Endothelial cell of umbilical vein (primary cell): ENCODE measurements at regions not wholly inside any gene's neighbourhood (a gene's known extent, or its start where the extent isn't known, plus 50 kb on each side); places are given as distances from the start of the nearest gene placed in this dataset.

Experiments used
- BruUV-seq: library from RNA; stranded (reverse); fragments of 400-500 nt; replicated peaks from 2 replicates; lab custom pipeline; 2021; lab: Mats Ljungman, UMichigan
- CTCF ChIA-PET: fragments of 300-600, 350-600 bp; sonication (Branson Sonifier 250); formaldehyde crosslinking; loops from one replicate; lab custom pipeline; 2021; ENCODE audit warnings: antibody characterized with exemption, inconsistent platforms; lab: Charles Lee
- POLR2A ChIA-PET: fragments of 300-600, 350-600 bp; sonication (Branson Sonifier 250); formaldehyde crosslinking; loops from one replicate; lab custom pipeline; 2021; ENCODE audit warnings: antibody characterized with exemption, inconsistent platforms; lab: Charles Lee
- DNase-seq: peaks from one replicate; pipeline ENCODE4 v3.0.0-alpha.2; 2011; ENCODE audit warnings: low read depth, low spot score
- FAIRE-seq: peaks from 2 replicates; lab custom pipeline; 2011; peaks lifted over from hg19 to GRCh38; lab: Jason Lieb, UNC
- H2AFZ ChIP-seq: 2 replicates; pipeline ENCODE4 v1.6.0; 2012; ENCODE audit warnings: low read depth, low read length, control low read depth, inconsistent platforms
- H3K27ac ChIP-seq: 2 replicates; pipeline ENCODE4 v1.5.1; 2011; ENCODE audit warnings: low read depth, mild to moderate bottlenecking, control low read depth, low read length, moderate library complexity; ENCODE audit not compliant: insufficient read depth
- H3K27me3 ChIP-seq, 2 experiments: 2 replicates each; pipeline versions ENCODE4 v1.6.0 to v1.6.1; 2011; ENCODE audit warnings: low read length in 2 of 2, mixed read lengths in 1 of 2; ENCODE audit not compliant: control insufficient read depth in 2 of 2, insufficient read depth in 2 of 2
- H3K36me3 ChIP-seq, 2 experiments: 2 replicates in 1 of 2; 3 replicates in 1 of 2; pipeline ENCODE4 v1.5.1; 2011; ENCODE audit warnings: low read length in 2 of 2, mild to moderate bottlenecking in 1 of 2, moderate library complexity in 1 of 2; ENCODE audit not compliant: control insufficient read depth in 2 of 2, insufficient read depth in 2 of 2; ENCODE audit errors: extremely low read depth in 1 of 2
- H3K4me1 ChIP-seq: 3 replicates; pipeline ENCODE4 v1.5.1; 2011; ENCODE audit warnings: mild to moderate bottlenecking, low read length; ENCODE audit not compliant: control insufficient read depth, insufficient read depth; ENCODE audit errors: extremely low read depth
- H3K4me2 ChIP-seq: 2 replicates; pipeline ENCODE4 v1.6.1; 2011; ENCODE audit warnings: low read length, control low read depth, mixed read lengths; ENCODE audit not compliant: insufficient read depth
- H3K4me3 ChIP-seq, 3 experiments: fragments of 200-600 bp in 1 of 3; sonication (generic), shearing (Covaris generic) in 1 of 3; replicated peaks in 1 of 3; 2 replicates each; pipeline ENCODE4 v1.5.1; 2011 to 2016; ENCODE audit warnings: control low read depth in 3 of 3, low read length in 3 of 3, mild to moderate bottlenecking in 2 of 3, inconsistent platforms in 1 of 3, low read depth in 1 of 3, moderate library complexity in 1 of 3; ENCODE audit not compliant: insufficient read depth in 1 of 3
- H3K79me2 ChIP-seq: 2 replicates; pipeline ENCODE4 v1.6.0; 2012; ENCODE audit warnings: low read length, inconsistent platforms; ENCODE audit not compliant: control insufficient read depth, insufficient read depth
- H3K9ac ChIP-seq: replicated peaks from 2 replicates; pipeline ENCODE3; 2011; ENCODE audit warnings: low read length, control low read depth; ENCODE audit not compliant: insufficient read depth; ENCODE audit errors: extremely low read depth
- H3K9me1 ChIP-seq: replicated peaks from 3 replicates; pipeline ENCODE4 v1.6.0; 2011; ENCODE audit warnings: mild to moderate bottlenecking, low read length; ENCODE audit not compliant: control insufficient read depth, insufficient read depth; ENCODE audit errors: extremely low read depth
- H3K9me3 ChIP-seq: replicated peaks from 2 replicates; pipeline ENCODE4 v1.5.1; 2012; ENCODE audit warnings: low read length, inconsistent platforms; ENCODE audit not compliant: control insufficient read depth, insufficient read depth
- H4K20me1 ChIP-seq: replicated peaks from 2 replicates; pipeline ENCODE3; 2011; ENCODE audit warnings: mild to moderate bottlenecking, low read length; ENCODE audit not compliant: control insufficient read depth, insufficient read depth; ENCODE audit errors: extremely low read depth
- CTCF ChIP-seq, 2 donors: IDR thresholded peaks; 1 replicate in 1 of 2; 2 replicates in 1 of 2; pipeline ENCODE4 v1.5.1; 2011; ENCODE audit warnings: low read length in 2 of 2, mild to moderate bottlenecking in 2 of 2, moderate library complexity in 2 of 2, control low read depth in 1 of 2, inconsistent platforms in 1 of 2, low read depth in 1 of 2; ENCODE audit not compliant: insufficient read depth in 1 of 2; ENCODE audit errors: extremely low read depth in 1 of 2
- EZH2 ChIP-seq: IDR thresholded peaks from 2 replicates; pipeline ENCODE4 v1.6.1; 2012; ENCODE audit warnings: borderline replicate concordance, low read depth, mild to moderate bottlenecking, moderate library complexity, low read length, inconsistent platforms; ENCODE audit not compliant: severe bottlenecking
- FOS ChIP-seq: IDR thresholded peaks from 2 replicates; pipeline ENCODE4 v1.6.1; 2011; ENCODE audit warnings: mild to moderate bottlenecking, low read length, moderate library complexity, borderline replicate concordance; ENCODE audit not compliant: insufficient read depth
- GATA2 ChIP-seq: IDR thresholded peaks from 2 replicates; pipeline ENCODE4 v1.7.0; 2011; ENCODE audit warnings: low read depth, mild to moderate bottlenecking, moderate library complexity, mixed read lengths, low read length; ENCODE audit not compliant: insufficient read length, insufficient read depth
- JUN ChIP-seq: IDR thresholded peaks from 2 replicates; pipeline ENCODE4 v1.6.1; 2011; ENCODE audit warnings: borderline replicate concordance, low read depth; ENCODE audit not compliant: insufficient read length, insufficient read depth
- MAX ChIP-seq: IDR thresholded peaks from 2 replicates; pipeline ENCODE4 v1.6.1; 2011; ENCODE audit not compliant: insufficient read depth, insufficient read length
- MYC ChIP-seq: IDR thresholded peaks from one replicate; pipeline ENCODE4 v1.6.1; 2011; ENCODE audit warnings: mild to moderate bottlenecking, low read depth, low read length
- POLR2A ChIP-seq: IDR thresholded peaks from 2 replicates; pipeline ENCODE4 v1.6.1; 2012; ENCODE audit warnings: low read depth, mild to moderate bottlenecking, control low read depth, low read length
- POLR2AphosphoS5 ChIP-seq: IDR thresholded peaks from 2 replicates; pipeline ENCODE4 v1.6.1; 2012; ENCODE audit warnings: low read depth, mild to moderate bottlenecking, control low read depth, low read length, moderate library complexity; ENCODE audit not compliant: insufficient read depth
- dilution Hi-C: fragments of 300-500 bp; cut with MboI; formaldehyde crosslinking; loops from one replicate; pipeline ENCODE4 v1.15.0; 2019; ENCODE audit warnings: low sequenced_read_pairs; ENCODE audit not compliant: extremely low pct_ligation_motif_present
- intact Hi-C: fragments of 100-400 bp; cut with micrococcal nuclease; formaldehyde crosslinking; loops from one replicate; pipeline ENCODE4 v1.10.0; 2022

GRCh38 chr13:96925916-96926628 lies 68.2 kb downstream of the OXGR1 start:
- H3K79me2 ChIP-seq = no peaks in the 10 kb centered on the region
- no peak for FAIRE-seq

More at GRCh38 chr13:96925916-96926628, 68.2 kb downstream of the OXGR1 start:
- no peaks in the 10 kb centered on the region for H4K20me1 ChIP-seq
- intact Hi-C loops (no loop called here), dilution Hi-C loops (no loop called here)
- ChIA-PET POLR2A (no interaction called here), CTCF (no interaction called here)
- no peak overlapping the region for H3K4me2 ChIP-seq
- H3K9ac ChIP-seq = no peak overlapping the region
- no peak overlapping the region for H2AFZ ChIP-seq
- no peak for DNase-seq
- no peaks in the 10 kb centered on the region for H3K9me3 ChIP-seq
- BruUV-seq = no TSS peak
- no peaks in the 10 kb centered on the region for H3K9me1 ChIP-seq
- no peaks in the 10 kb centered on the region for H3K27me3 ChIP-seq
- H3K4me1 ChIP-seq = no peaks in the 10 kb centered on the region
- H3K4me3 ChIP-seq = no peak overlapping the region
- H3K36me3 ChIP-seq = no peaks in the 10 kb centered on the region
- no peak overlapping the region for H3K27ac ChIP-seq
- no peak for TF ChIP-seq EZH2
- no peak for TF ChIP-seq POLR2A
- no peak for TF ChIP-seq MAX
- TF ChIP-seq GATA2 = no peak
- no peak for TF ChIP-seq CTCF (IDR thresholded peaks at IDR 0.05; ENCODE audit: extremely low read depth in 1 of 2, insufficient read depth in 1 of 2, low read depth in 1 of 2, low read length in 2 of 2)
- TF ChIP-seq FOS = no peak
- TF ChIP-seq MYC = no peak
- no peak for TF ChIP-seq JUN
- TF ChIP-seq POLR2AphosphoS5 = no peak
